Prostate gland (tissue), 2 donors: ENCODE measurements at regions not wholly inside any gene's neighbourhood (a gene's known extent, or its start where the extent isn't known, plus 50 kb on each side); places are given as distances from the start of the nearest gene placed in this dataset.
"Not testable (repeated sequence)": the region's sequence is repeated elsewhere in the genome, so short reads cannot be mapped to it uniquely, and the experiment has no call there.

ENCODE experiments used
- DNase-seq: peaks from one replicate; pipeline ENCODE4 v3.0.0-alpha.2; 2019; ENCODE audit warnings: low spot score
- H3K27ac ChIP-seq, 2 donors: fragments of 200-600 bp; sonication (generic); 2 replicates each; pipeline ENCODE4 v1.5.1; 2017 to 2019
- H3K27me3 ChIP-seq: fragments of 200-600 bp; sonication (generic); replicated peaks from 2 replicates; pipeline ENCODE4 v1.5.1; 2019; ENCODE audit not compliant: insufficient read depth
- H3K36me3 ChIP-seq, 2 donors: fragments of 200-600 bp; sonication (generic); 1 replicate in 1 of 2; 2 replicates in 1 of 2; pipeline versions ENCODE4 v1.5.1 to v1.8.1; 2017 to 2019
- H3K4me1 ChIP-seq: fragments of 200-600 bp; sonication (generic); replicated peaks from 2 replicates; pipeline ENCODE4 v1.5.1; 2019
- H3K4me3 ChIP-seq, 2 donors: fragments of 200-600 bp; sonication (generic); 2 replicates each; pipeline ENCODE4 v1.5.1; 2017 to 2019
- H3K9me3 ChIP-seq: fragments of 200-600 bp; sonication (generic); 2 replicates; pipeline ENCODE4 v1.5.1; 2017
- POLR2A ChIP-seq: fragments of 450-650 bp; IDR thresholded peaks from one replicate; pipeline ENCODE4 v1.6.1; 2016; ENCODE audit warnings: antibody characterized with exemption, mild to moderate bottlenecking
- POLR2AphosphoS5 ChIP-seq: sonication (generic); formaldehyde crosslinking; IDR thresholded peaks from one replicate; pipeline ENCODE4 v1.6.1; 2017; ENCODE audit warnings: antibody characterized with exemption
- WGBS: methylation state at CpG from one replicate; pipeline ENCODE4 v1.1.5; 2018; 5-methylcytosine and 5-hydroxymethylcytosine counted together
- intact Hi-C: fragments of 100-400 bp; cut with DNase I; formaldehyde crosslinking; loops from one replicate; pipeline ENCODE4 v1.14.2; 2022
- TF ChIP-seq, protein P1 (sequence below), 4 experiments: fragments of 200-600 bp in 2 of 4; fragments of 450-650 bp in 2 of 4; sonication (generic) in 2 of 4; IDR thresholded peaks; 1 replicate in 3 of 4; 2 replicates in 1 of 4; pipeline ENCODE4 v1.5.1; 2016 to 2019; ENCODE audit warnings: antibody characterized with exemption in 4 of 4, mild to moderate bottlenecking in 2 of 4, moderate library complexity in 2 of 4

DNA sequence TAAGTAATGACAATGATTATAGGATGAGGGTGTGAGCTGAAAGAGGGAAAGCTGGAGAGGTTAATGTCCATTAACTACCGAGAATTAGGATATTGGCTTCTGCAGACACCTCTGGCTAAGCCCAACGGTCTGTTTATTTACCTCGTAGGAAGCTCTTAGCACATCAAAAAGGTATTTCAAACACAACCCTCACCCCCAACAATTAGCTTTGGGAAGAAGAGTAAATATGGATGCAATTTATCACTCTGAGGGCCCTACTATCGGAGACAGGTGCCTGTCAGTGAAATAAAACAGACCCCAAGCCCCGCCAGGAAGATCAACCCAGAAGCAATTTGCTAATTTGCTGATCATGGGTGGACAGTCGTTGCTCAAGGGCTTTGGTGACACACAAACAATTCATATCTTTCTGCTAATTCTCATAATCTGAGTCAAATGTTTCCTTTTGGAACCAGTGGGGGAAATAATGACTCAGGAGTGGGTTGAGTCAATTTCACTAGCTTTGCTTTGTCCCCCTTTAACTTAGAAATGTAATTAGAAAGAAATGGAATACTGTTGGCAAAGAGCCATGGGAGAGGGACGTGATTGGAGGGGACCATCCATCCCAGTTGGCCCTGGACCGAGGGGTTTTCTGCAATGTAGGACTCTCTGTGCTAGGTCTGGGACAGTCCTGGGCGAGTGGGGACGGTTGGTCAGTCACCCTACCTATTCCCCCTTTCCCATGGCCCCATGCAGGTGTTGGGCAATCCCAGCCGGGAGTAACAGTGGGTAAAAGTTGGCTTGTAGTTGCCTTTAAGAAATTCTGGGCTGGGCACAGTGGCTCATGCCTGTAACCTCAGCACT, 99.1 kb upstream of the MED13L start:
- TF ChIP-seq POLR2AphosphoS5: no peak
- no peak for TF ChIP-seq POLR2A
- TF ChIP-seq, protein P1, sequence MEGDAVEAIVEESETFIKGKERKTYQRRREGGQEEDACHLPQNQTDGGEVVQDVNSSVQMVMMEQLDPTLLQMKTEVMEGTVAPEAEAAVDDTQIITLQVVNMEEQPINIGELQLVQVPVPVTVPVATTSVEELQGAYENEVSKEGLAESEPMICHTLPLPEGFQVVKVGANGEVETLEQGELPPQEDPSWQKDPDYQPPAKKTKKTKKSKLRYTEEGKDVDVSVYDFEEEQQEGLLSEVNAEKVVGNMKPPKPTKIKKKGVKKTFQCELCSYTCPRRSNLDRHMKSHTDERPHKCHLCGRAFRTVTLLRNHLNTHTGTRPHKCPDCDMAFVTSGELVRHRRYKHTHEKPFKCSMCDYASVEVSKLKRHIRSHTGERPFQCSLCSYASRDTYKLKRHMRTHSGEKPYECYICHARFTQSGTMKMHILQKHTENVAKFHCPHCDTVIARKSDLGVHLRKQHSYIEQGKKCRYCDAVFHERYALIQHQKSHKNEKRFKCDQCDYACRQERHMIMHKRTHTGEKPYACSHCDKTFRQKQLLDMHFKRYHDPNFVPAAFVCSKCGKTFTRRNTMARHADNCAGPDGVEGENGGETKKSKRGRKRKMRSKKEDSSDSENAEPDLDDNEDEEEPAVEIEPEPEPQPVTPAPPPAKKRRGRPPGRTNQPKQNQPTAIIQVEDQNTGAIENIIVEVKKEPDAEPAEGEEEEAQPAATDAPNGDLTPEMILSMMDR (IDR thresholded peaks at IDR 0.05): no peak
- intact Hi-C loops: no loop called here
- Histone ChIP-seq H3K36me3 (no peaks in the 10 kb centered on the region), H3K27ac (no peak overlapping the region), H3K27me3 (no peaks in the 10 kb centered on the region), H3K4me3 (no peak overlapping the region), H3K4me1 (no peaks in the 10 kb centered on the region), H3K9me3 (no peaks in the 10 kb centered on the region)
- 63% methylated on average over 11 of the region's 11 CpGs for WGBS
- no peak for DNase-seq

DNA sequence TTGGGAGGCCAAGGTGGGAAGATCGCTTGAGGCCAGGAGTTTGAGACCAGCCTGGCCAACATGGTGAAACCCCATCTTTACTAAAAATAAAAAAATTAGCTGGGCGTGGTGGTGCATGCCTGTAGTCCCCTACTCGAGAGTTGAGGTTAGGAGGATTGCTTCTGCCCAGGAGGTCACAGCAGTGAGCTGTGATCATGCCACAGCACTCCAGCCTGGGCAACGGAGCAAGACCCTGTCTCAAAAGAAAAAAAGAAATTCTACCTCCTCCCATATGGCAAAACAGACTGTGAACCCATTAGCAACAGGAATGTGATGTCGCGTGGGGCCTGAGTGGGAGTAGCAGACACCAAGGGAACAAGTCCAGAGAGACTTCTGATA, 99.7 kb upstream of the MED13L start:
- WGBS: 90% methylated on average over 6 of the region's 6 CpGs
- H3K27ac ChIP-seq, DNase-seq, H3K27me3 ChIP-seq, H3K36me3 ChIP-seq, H3K4me1 ChIP-seq, H3K4me3 ChIP-seq, intact Hi-C loops, H3K9me3 ChIP-seq: not testable (repeated sequence)

DNA sequence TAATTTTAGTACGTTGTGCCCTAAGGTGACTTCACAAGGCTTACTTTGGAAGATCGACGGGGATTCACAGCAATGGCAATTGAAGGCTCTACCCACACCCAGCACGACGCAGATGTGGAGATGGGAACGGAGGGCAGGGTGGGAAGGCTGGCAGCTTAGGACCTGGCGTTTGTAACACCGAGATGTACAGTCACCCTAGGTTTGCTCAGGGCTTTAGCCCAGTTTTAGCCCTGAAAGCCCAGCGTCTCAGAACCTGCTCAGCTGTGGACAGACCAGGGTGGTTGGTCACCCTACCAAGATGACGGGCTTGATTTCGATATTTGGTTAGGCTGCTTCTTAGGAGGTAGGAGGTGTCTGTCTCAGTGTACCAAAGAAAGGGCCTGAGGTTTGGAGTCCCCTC, 100.5 kb upstream of the MED13L start:
- no peak for DNase-seq
- TF ChIP-seq, protein P1 (IDR thresholded peaks at IDR 0.05): no peak
- no peak for TF ChIP-seq POLR2A
- TF ChIP-seq POLR2AphosphoS5: no peak
- H3K36me3 ChIP-seq: no peaks in the 10 kb centered on the region
- H3K27ac ChIP-seq: no peak overlapping the region
- no peaks in the 10 kb centered on the region for H3K9me3 ChIP-seq
- WGBS: 65% methylated on average over 11 of the region's 11 CpGs
- no peak overlapping the region for H3K4me3 ChIP-seq
- no peaks in the 10 kb centered on the region for H3K4me1 ChIP-seq
- H3K27me3 ChIP-seq: no peaks in the 10 kb centered on the region
- intact Hi-C loops: no loop called here

DNA sequence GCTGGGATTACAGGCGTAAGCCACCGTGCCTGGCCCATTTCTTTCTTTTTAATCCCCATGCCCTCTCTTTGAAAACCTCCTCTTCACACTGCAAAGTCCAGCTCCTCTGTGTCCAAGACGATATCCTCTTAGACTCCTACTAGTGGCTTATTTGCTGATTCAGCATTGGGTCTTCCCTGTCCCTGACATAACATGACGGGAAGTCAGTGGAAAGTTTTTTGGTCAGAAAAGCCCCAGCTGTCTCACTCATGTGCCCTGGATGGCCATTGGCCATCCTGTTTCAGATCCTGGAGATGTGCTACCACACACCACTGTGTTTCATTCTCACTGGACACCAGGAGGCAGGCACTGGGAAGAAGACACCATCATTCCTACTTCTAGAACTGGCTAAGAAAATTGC, 102.6 kb upstream of the MED13L start:
- TF ChIP-seq POLR2A (no peak), POLR2AphosphoS5 (no peak)
- TF ChIP-seq, protein P1 (IDR thresholded peaks at IDR 0.05): no peak
- 90% methylated on average over 4 of the region's 4 CpGs for WGBS
- Histone ChIP-seq H3K4me1 (no peaks in the 10 kb centered on the region), H3K27ac (no peak overlapping the region), H3K36me3 (no peaks in the 10 kb centered on the region), H3K27me3 (no peaks in the 10 kb centered on the region), H3K9me3 (no peaks in the 10 kb centered on the region), H3K4me3 (no peak overlapping the region)
- intact Hi-C loops: no loop called here
- DNase-seq: no peak

DNA sequence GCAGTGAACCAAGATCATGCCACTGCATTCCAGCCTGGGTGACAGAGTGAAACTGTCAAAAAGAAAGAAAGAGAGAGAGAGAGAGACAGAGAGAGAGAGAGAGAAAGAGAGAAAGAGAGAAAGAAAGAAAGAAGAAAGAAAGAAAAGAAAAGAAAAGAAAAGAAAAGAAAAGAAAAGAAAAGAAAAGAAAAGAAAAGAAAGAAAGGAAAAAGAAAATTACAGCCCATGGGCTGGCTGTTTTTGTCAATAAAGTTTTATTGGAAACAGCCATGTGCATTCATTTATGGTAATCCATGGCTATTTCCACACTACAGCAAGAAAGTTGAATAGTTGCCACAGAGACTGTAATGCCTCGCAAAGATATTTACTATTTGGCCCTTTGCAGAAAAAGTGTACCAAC, 103.2 kb upstream of the MED13L start:
- H3K4me3 ChIP-seq, H3K36me3 ChIP-seq, DNase-seq, H3K27me3 ChIP-seq, H3K27ac ChIP-seq, intact Hi-C loops, H3K9me3 ChIP-seq, H3K4me1 ChIP-seq: not testable (repeated sequence)
- WGBS: 83% methylated on average over 1 of the region's 1 CpG

DNA sequence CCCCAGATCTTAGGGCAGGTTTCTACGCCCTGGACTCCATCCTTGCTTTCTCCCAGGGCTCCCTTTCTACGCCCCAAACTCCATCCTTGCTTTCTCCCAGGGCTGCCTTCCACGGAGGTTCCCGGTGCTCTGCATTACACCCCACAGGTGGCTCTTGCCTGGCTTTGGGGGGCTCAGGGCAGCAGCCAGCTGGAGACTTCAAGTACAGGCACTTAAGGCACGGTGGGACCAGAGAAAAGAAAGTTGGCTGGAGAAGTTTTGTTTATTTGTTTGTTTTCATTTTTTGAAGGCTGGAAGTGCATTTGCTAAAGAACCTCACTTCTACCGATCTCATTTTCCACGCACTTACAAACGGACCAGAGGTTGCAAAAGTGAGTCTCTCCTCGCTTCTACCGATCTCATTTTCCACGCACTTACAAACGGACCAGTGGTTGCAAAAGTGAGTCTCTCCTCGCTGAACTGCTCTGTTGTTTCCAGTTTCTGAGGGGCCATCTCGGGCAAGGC, 103.8 kb upstream of the MED13L start:
- H3K27me3 ChIP-seq: no peaks in the 10 kb centered on the region
- intact Hi-C loops: no loop called here
- no peak overlapping the region for H3K4me3 ChIP-seq
- no peaks in the 10 kb centered on the region for H3K4me1 ChIP-seq
- no peaks in the 10 kb centered on the region for H3K9me3 ChIP-seq
- no peak for DNase-seq
- TF ChIP-seq, protein P1 (IDR thresholded peaks at IDR 0.05): no peak
- TF ChIP-seq POLR2A: no peak
- TF ChIP-seq POLR2AphosphoS5: no peak
- no peaks in the 10 kb centered on the region for H3K36me3 ChIP-seq
- 80% methylated on average over 14 of the region's 14 CpGs for WGBS
- no peak overlapping the region for H3K27ac ChIP-seq
